Fibroblast of skin of left quadriceps (primary cell): ENCODE measurements at regions not wholly inside any gene's neighbourhood (a gene's known extent, or its start where the extent isn't known, plus 50 kb on each side); places are given as distances from the start of the nearest gene placed in this dataset.
"Not testable (repeated sequence)": the region's sequence is repeated elsewhere in the genome, so short reads cannot be mapped to it uniquely, and the experiment has no call there.

Source experiments
- DNase-seq, 2 experiments: peaks; one replicate each; pipeline ENCODE4 v3.0.0-alpha.2; 2013; ENCODE audit warnings: low read depth in 2 of 2

GRCh38 chr7:93830141-93830925 lies 60.2 kb downstream of the TFPI2 start:
- no peak for DNase-seq

GRCh38 chr7:93828260-93828659 lies 62.3 kb downstream of the TFPI2 start:
- DNase-seq = no peak

- DNase-seq = no peak
Measured at GRCh38 chr7:93823621-93824020, 66.9 kb downstream of the TFPI2 start.

- no peak for DNase-seq
Measured at GRCh38 chr7:93821463-93821862, 69.1 kb downstream of the TFPI2 start.

GRCh38 chr7:93819699-93820098 lies 70.9 kb downstream of the TFPI2 start:
- DNase-seq = no peak

GRCh38 chr7:93817526-93817925 lies 73.0 kb downstream of the TFPI2 start:
- DNase-seq = no peak

- DNase-seq = no peak
Measured at GRCh38 chr7:93817004-93817403, 73.5 kb downstream of the TFPI2 start.

- DNase-seq = no peak
Measured at GRCh38 chr7:93813514-93813913, 77.0 kb downstream of the TFPI2 start.

GRCh38 chr7:93812061-93812460 lies 78.5 kb downstream of the TFPI2 start:
- DNase-seq = no peak

- DNase-seq = no peak
Measured at GRCh38 chr7:93811198-93811597, 79.4 kb downstream of the TFPI2 start.

- no peak for DNase-seq
Measured at GRCh38 chr7:93810561-93810960, 80.0 kb downstream of the TFPI2 start.

GRCh38 chr7:93804726-93805125 lies 85.8 kb downstream of the TFPI2 start:
- DNase-seq = no peak

- peak; percentile 6 to 10 for DNase-seq
Measured at GRCh38 chr7:93799750-93800357, 90.7 kb downstream of the TFPI2 start.

GRCh38 chr7:93793084-93793697 lies 97.4 kb downstream of the TFPI2 start:
- DNase-seq = not testable (repeated sequence)

- no peak for DNase-seq
Measured at GRCh38 chr7:93779115-93779514, 111.4 kb downstream of the TFPI2 start.

GRCh38 chr7:93778384-93778783 lies 112.2 kb downstream of the TFPI2 start:
- DNase-seq = no peak

- no peak for DNase-seq
Measured at GRCh38 chr7:93773446-93773845, 117.1 kb downstream of the TFPI2 start.

- no peak for DNase-seq
Measured at GRCh38 chr7:93765475-93765874, 125.1 kb downstream of the TFPI2 start.

- no peak for DNase-seq
Measured at GRCh38 chr7:93758631-93759030, 131.9 kb downstream of the TFPI2 start.

GRCh38 chr7:93757426-93757825 lies 133.1 kb downstream of the TFPI2 start:
- no peak for DNase-seq

GRCh38 chr7:93756890-93757289 lies 133.7 kb downstream of the TFPI2 start:
- DNase-seq = no peak

- DNase-seq = no peak
Measured at GRCh38 chr7:93751421-93751820, 139.1 kb downstream of the TFPI2 start.

- DNase-seq = no peak
Measured at GRCh38 chr7:93750986-93751385, 139.6 kb downstream of the TFPI2 start.
